SIG-M5 treated with dmso at 0.1 percent for 504 hours (cell line): ENCODE measurements at regions not wholly inside any gene's neighbourhood (a gene's known extent, or its start where the extent isn't known, plus 50 kb on each side); places are given as distances from the start of the nearest gene placed in this dataset.
A peak's percentile ranks its signal among the peaks of the same experiment; 100 is the strongest.

ENCODE experiments used
- DNase-seq: peaks from one replicate; lab custom pipeline; 2025; ENCODE audit not compliant: unreplicated experiment; lab: John Stamatoyannopoulos, UW

GRCh38 chr1:10960411-10961299, 51.8 kb upstream of the TARDBP start:
- DNase-seq = peak; percentile 69

DNA sequence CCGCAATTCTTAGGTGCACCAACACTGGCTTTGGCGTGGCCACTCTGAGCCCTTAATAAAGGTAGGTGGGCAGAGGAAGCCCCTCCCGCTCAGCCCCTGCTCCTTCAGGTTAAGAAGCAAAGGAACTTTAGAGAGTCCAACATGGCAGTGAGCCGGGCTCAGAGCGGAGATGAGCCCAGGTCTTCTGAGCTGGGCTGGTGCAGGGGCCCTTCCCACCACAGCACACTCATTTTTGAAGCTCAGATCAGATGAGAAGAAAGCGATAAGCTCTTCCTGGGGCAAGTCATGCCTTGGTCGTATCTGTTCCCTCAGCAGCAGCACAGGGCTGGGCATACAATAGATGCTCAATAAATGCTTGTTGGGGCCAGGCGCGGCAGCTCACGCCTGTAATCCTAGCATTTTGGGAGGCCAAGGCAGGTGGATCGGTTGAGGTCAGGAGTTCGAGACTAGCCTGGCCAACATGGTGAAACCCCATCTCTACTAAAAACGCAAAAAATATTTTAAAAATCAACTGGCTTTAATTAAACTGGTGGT, 51.1 kb upstream of the TARDBP start:
- DNase-seq = no peak

DNA sequence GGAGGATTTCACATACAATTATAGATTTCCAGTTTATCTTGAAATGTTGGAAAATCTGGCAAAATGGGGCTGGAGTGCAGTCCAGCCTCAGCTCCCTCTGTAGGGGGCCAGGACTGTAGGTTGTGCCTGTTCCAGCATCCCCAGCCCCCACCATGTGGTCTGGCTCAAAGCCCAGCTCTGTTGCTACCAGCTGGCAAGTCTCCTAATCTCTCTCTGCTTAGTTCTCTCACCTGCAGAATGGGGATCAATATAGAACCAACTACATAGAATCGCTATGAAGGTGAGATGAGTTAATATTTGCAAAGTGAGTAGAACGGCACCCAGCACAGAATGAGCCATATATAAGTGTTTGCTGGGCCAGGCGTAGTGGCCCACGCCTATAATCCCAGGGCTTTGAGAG, 50.0 kb upstream of the TARDBP start:
- DNase-seq = no peak
